GM12878 (cell line): ENCODE measurements at regions not wholly inside any gene's neighbourhood (a gene's known extent, or its start where the extent isn't known, plus 50 kb on each side); places are given as distances from the start of the nearest gene placed in this dataset.

Source experiments
- ATAC-seq: fragments of 200-7000 bp; cut with Tn5 transposase; 3 replicates; pipeline ENCODE4 v1.9.1; 2020; ENCODE audit warnings: mild to moderate bottlenecking, moderate library complexity
- BruUV-seq: library from RNA; stranded (reverse); fragments of 400-500 nt; replicated peaks from 2 replicates; lab custom pipeline; 2021; lab: Mats Ljungman, UMichigan
- CTCF ChIA-PET: fragments of 300-600 bp; sonication (Branson Sonifier 250); formaldehyde crosslinking; extraction: SDS; loops from one replicate; lab custom pipeline; 2021; ENCODE audit warnings: inconsistent platforms; lab: Yijun Ruan, JAX
- POLR2A ChIA-PET: fragments of 350-600 bp; formaldehyde crosslinking; extraction: SDS; loops from one replicate; lab custom pipeline; 2021; ENCODE audit warnings: inconsistent platforms; lab: Charles Lee
- RAD21 ChIA-PET: fragments of 300-600 bp; sonication (Branson Sonifier 250); formaldehyde crosslinking; loops from one replicate; lab custom pipeline; 2023; ENCODE audit warnings: antibody characterized with exemption; ENCODE audit not compliant: unreplicated experiment; lab: Charles Lee
- SMC1A ChIA-PET: fragments of 300-600 bp; sonication (Branson Sonifier 250); formaldehyde crosslinking; loops from one replicate; lab custom pipeline; 2023; ENCODE audit not compliant: unreplicated experiment, uncharacterized antibody; lab: Charles Lee
- DNase-seq: peaks from one replicate; pipeline ENCODE4 v3.0.0-alpha.2; 2011; ENCODE audit warnings: low read depth, low spot score
- FAIRE-seq: peaks from 3 replicates; lab custom pipeline; 2011; peaks lifted over from hg19 to GRCh38; lab: Jason Lieb, UNC
- H2AFZ ChIP-seq: 2 replicates; pipeline ENCODE4 v1.6.0; 2011; ENCODE audit warnings: low read depth, low read length, control low read depth; ENCODE audit not compliant: control insufficient read depth
- H3K27ac ChIP-seq: 2 replicates; pipeline ENCODE4 v1.5.1; 2011; ENCODE audit warnings: control low read depth; ENCODE audit not compliant: control insufficient read depth, insufficient read depth
- H3K27me3 ChIP-seq, 2 experiments: replicated peaks in 1 of 2; 2 replicates each; pipeline versions ENCODE4 v1.6.0 to v1.6.1; 2011; ENCODE audit warnings: low read length in 1 of 2; ENCODE audit not compliant: control insufficient read depth in 2 of 2, insufficient read depth in 2 of 2
- H3K36me3 ChIP-seq, 2 experiments: 2 replicates each; pipeline ENCODE4 v1.5.1; 2011; ENCODE audit warnings: low read length in 1 of 2; ENCODE audit not compliant: control insufficient read depth in 2 of 2, insufficient read depth in 2 of 2
- H3K4me1 ChIP-seq: 2 replicates; pipeline ENCODE4 v1.6.1; 2011; ENCODE audit warnings: mild to moderate bottlenecking, low read length, moderate library complexity, mixed read lengths; ENCODE audit not compliant: control insufficient read depth, insufficient read depth
- H3K4me2 ChIP-seq: 2 replicates; pipeline ENCODE4 v1.6.0; 2011; ENCODE audit warnings: control low read depth; ENCODE audit not compliant: control insufficient read depth, insufficient read depth
- H3K4me3 ChIP-seq: fragments of 200-600 bp; sonication (generic); 2 replicates; pipeline ENCODE4 v1.5.1; 2016
- H3K79me2 ChIP-seq: 2 replicates; pipeline ENCODE4 v1.6.0; 2011; ENCODE audit warnings: low read length; ENCODE audit not compliant: control insufficient read depth, insufficient read depth
- H3K9ac ChIP-seq: 2 replicates; pipeline ENCODE4 v1.8.0; 2011; ENCODE audit warnings: low read length, control low read depth, mixed read lengths; ENCODE audit not compliant: control insufficient read depth, insufficient read depth
- H3K9me3 ChIP-seq: replicated peaks from 3 replicates; pipeline ENCODE4 v1.5.1; 2011; ENCODE audit warnings: mild to moderate bottlenecking, low read length; ENCODE audit not compliant: control insufficient read depth, insufficient read depth
- H4K20me1 ChIP-seq: 2 replicates; pipeline ENCODE4 v1.6.0; 2011; ENCODE audit not compliant: control insufficient read depth, insufficient read depth
- BCLAF1 ChIP-seq: fragments of 450-650 bp; IDR thresholded peaks from 2 replicates; pipeline ENCODE4 v1.6.1; 2017; ENCODE audit warnings: antibody characterized with exemption, mild to moderate bottlenecking, moderate library complexity
- CREB1 ChIP-seq: IDR thresholded peaks from 2 replicates; pipeline ENCODE4 v1.6.1; 2012; ENCODE audit warnings: low read depth, mild to moderate bottlenecking, inconsistent platforms
- DPF2 ChIP-seq: fragments of 450-650 bp; IDR thresholded peaks from 2 replicates; pipeline ENCODE4 v1.6.1; 2017; ENCODE audit warnings: mild to moderate bottlenecking
- KDM1A ChIP-seq: fragments of 200-600 bp; sonication (generic); IDR thresholded peaks from 2 replicates; pipeline ENCODE4 v1.6.1; 2016; ENCODE audit warnings: borderline replicate concordance
- MYB ChIP-seq: fragments of 150-350 bp; IDR thresholded peaks from 2 replicates; pipeline ENCODE4 v1.6.1; 2014; ENCODE audit warnings: mild to moderate bottlenecking, low read depth, low read length, borderline replicate concordance
- NFIC ChIP-seq: IDR thresholded peaks from 2 replicates; pipeline ENCODE4 v1.6.1; 2012; ENCODE audit warnings: low read depth, mild to moderate bottlenecking, inconsistent platforms, low read length, moderate library complexity
- NFYA ChIP-seq: IDR thresholded peaks from 2 replicates; pipeline ENCODE4 v1.6.1; 2011; ENCODE audit warnings: low read depth, mild to moderate bottlenecking, low read length, improper control_type of control experiment, borderline replicate concordance
- PKNOX1 ChIP-seq: fragments of 450-650 bp; IDR thresholded peaks from 2 replicates; pipeline ENCODE4 v1.6.1; 2016; ENCODE audit warnings: mild to moderate bottlenecking
- POLR2A ChIP-seq: IDR thresholded peaks from 2 replicates; pipeline ENCODE4 v1.6.1; 2011; ENCODE audit warnings: low read depth, mild to moderate bottlenecking, low read length
- RAD51 ChIP-seq: fragments of 450-650 bp; IDR thresholded peaks from 2 replicates; pipeline ENCODE4 v1.6.1; 2016; ENCODE audit warnings: moderate library complexity, mild to moderate bottlenecking, inconsistent platforms
- SREBF1 ChIP-seq: IDR thresholded peaks from 2 replicates; pipeline ENCODE4 v1.6.1; 2012; ENCODE audit warnings: mild to moderate bottlenecking, low read length
- TCF7 ChIP-seq: IDR thresholded peaks from 2 replicates; pipeline ENCODE4 v1.6.1; 2014; ENCODE audit warnings: antibody characterized with exemption, borderline replicate concordance
- WGBS: methylation state at CpG from one replicate; pipeline ENCODE4 v1.1.6; 2016; ENCODE audit warnings: low lambda C conversion rate; ENCODE audit not compliant: insufficient replicate concordance, insufficient coverage; ENCODE audit errors: missing lambda C conversion rate; 5-methylcytosine and 5-hydroxymethylcytosine counted together
- in situ Hi-C: fragments of 300-500 bp; cut with MboI; formaldehyde crosslinking; loops from 9 replicates; pipeline ENCODE4 v1.14.3; 2018; ENCODE audit warnings: mixed read lengths
- intact Hi-C: fragments of 100-400 bp; cut with micrococcal nuclease; formaldehyde crosslinking; loops from one replicate; pipeline ENCODE4 v1.14.2; 2022; ENCODE audit not compliant: unreplicated experiment

- TF ChIP-seq SREBF1 (no peak), POLR2A (no peak)
Observed at GRCh38 chr3:181344331-181344730, 354.8 kb upstream of the DNAJC19 start (continued).

GRCh38 chr3:181336597-181336996 is 347.1 kb upstream of the DNAJC19 start:
- Histone ChIP-seq H3K4me3 (no peak overlapping the region), H4K20me1 (no peaks in the 10 kb centered on the region), H3K36me3 (no peaks in the 10 kb centered on the region), H3K79me2 (no peaks in the 10 kb centered on the region), H3K4me2 (no peak overlapping the region), H2AFZ (no peak overlapping the region), H3K27me3 (no peaks in the 10 kb centered on the region), H3K4me1 (no peaks in the 10 kb centered on the region), H3K27ac (no peak overlapping the region), H3K9ac (no peak overlapping the region), H3K9me3 (no peaks in the 10 kb centered on the region)
- ChIA-PET RAD21 (no interaction called here), SMC1A (no interaction called here), CTCF (interaction anchor here (1.8 kb wide), 1 partner anchor 10 kb away, joined by 5 read pairs; no protein-coding TSS in a partner anchor), POLR2A (no interaction called here)
- DNase-seq (no peak), ATAC-seq (no peak), FAIRE-seq (no peak)
- 20% methylated on average over 2 of the region's 2 CpGs for WGBS
- in situ Hi-C loops = no loop called here
- no TSS peak for BruUV-seq
- intact Hi-C loops = no loop called here
- TF ChIP-seq NFIC (no peak), CREB1 (no peak), PKNOX1 (no peak), MYB (no peak), TCF7 (no peak), DPF2 (no peak)

GRCh38 chr3:181333394-181333793 is 343.9 kb upstream of the DNAJC19 start:
- no TSS peak for BruUV-seq
- FAIRE-seq (no peak), DNase-seq (no peak), ATAC-seq (no peak)
- ChIA-PET CTCF (no interaction called here), SMC1A (no interaction called here), RAD21 (no interaction called here), POLR2A (no interaction called here)
- Histone ChIP-seq H3K27me3 (no peaks in the 10 kb centered on the region), H3K36me3 (no peaks in the 10 kb centered on the region), H2AFZ (no peak overlapping the region), H3K27ac (no peak overlapping the region), H3K4me2 (no peak overlapping the region), H3K79me2 (no peaks in the 10 kb centered on the region), H3K4me1 (no peaks in the 10 kb centered on the region), H3K4me3 (no peak overlapping the region), H3K9me3 (no peaks in the 10 kb centered on the region), H4K20me1 (no peaks in the 10 kb centered on the region), H3K9ac (no peak overlapping the region)
- in situ Hi-C loops (no loop called here), intact Hi-C loops (no loop called here)
- TF ChIP-seq BCLAF1 (no peak), KDM1A (no peak), RAD51 (no peak), NFYA (no peak)
